Bronchial epithelial cell (primary cell): ENCODE measurements at regions not wholly inside any gene's neighbourhood (a gene's known extent, or its start where the extent isn't known, plus 50 kb on each side); places are given as distances from the start of the nearest gene placed in this dataset.

Source experiments
- DNase-seq: peaks from one replicate; pipeline ENCODE4 v3.0.0-alpha.2; 2010; ENCODE audit warnings: low read depth
- FAIRE-seq: peaks from 2 replicates; lab custom pipeline; 2011; peaks lifted over from hg19 to GRCh38; lab: Jason Lieb, UNC
- H3K27me3 ChIP-seq: 2 replicates; pipeline ENCODE4 v1.5.1; 2011; ENCODE audit warnings: low read length; ENCODE audit not compliant: control insufficient read depth, insufficient read depth
- H3K36me3 ChIP-seq: 2 replicates; pipeline ENCODE4 v1.5.1; 2011; ENCODE audit warnings: low read length; ENCODE audit not compliant: control insufficient read depth, insufficient read depth
- H3K4me3 ChIP-seq: 2 replicates; pipeline ENCODE4 v1.5.1; 2011; ENCODE audit warnings: mild to moderate bottlenecking, low read depth, low read length, control low read depth
- CTCF ChIP-seq: IDR thresholded peaks from 2 replicates; pipeline ENCODE4 v1.5.1; 2011; ENCODE audit warnings: mild to moderate bottlenecking, moderate library complexity, low read length, control low read depth, inconsistent platforms; ENCODE audit not compliant: insufficient read depth, severe bottlenecking

GRCh38 chr5:4013106-4013898 is 417.7 kb downstream of the IRX1 start:
- H3K27me3 ChIP-seq = no peaks in the 10 kb centered on the region
- FAIRE-seq (no peak), DNase-seq (no peak)
- no peak overlapping the region for H3K4me3 ChIP-seq
- no peak for TF ChIP-seq CTCF
- no peaks in the 10 kb centered on the region for H3K36me3 ChIP-seq

GRCh38 chr5:4015709-4016108 is 420.1 kb downstream of the IRX1 start:
- no peak for FAIRE-seq
- no peak for TF ChIP-seq CTCF

GRCh38 chr5:4017076-4017803 is 421.6 kb downstream of the IRX1 start:
- Histone ChIP-seq H3K4me3 (no peak overlapping the region), H3K36me3 (no peaks in the 10 kb centered on the region), H3K27me3 (no peaks in the 10 kb centered on the region)
- DNase-seq (no peak), FAIRE-seq (no peak)
- no peak for TF ChIP-seq CTCF

More at GRCh38 chr5:4015709-4016108, 420.1 kb downstream of the IRX1 start:
- no peaks in the 10 kb centered on the region for H3K36me3 ChIP-seq
- H3K4me3 ChIP-seq = no peak overlapping the region
- H3K27me3 ChIP-seq = no peaks in the 10 kb centered on the region
- DNase-seq = no peak

GRCh38 chr5:4018007-4018406 is 422.4 kb downstream of the IRX1 start:
- FAIRE-seq (no peak), DNase-seq (no peak)
- no peak overlapping the region for H3K4me3 ChIP-seq
- TF ChIP-seq CTCF = no peak
- no peaks in the 10 kb centered on the region for H3K36me3 ChIP-seq
- H3K27me3 ChIP-seq = no peaks in the 10 kb centered on the region

GRCh38 chr5:4019009-4019769 is 423.6 kb downstream of the IRX1 start:
- H3K27me3 ChIP-seq = no peaks in the 10 kb centered on the region
- H3K4me3 ChIP-seq = no peak overlapping the region
- DNase-seq (peak; percentile 92), FAIRE-seq (peak; percentile 73)
- no peak for TF ChIP-seq CTCF
- no peaks in the 10 kb centered on the region for H3K36me3 ChIP-seq
